NOMO-1 (cell line): ENCODE measurements at regions not wholly inside any gene's neighbourhood (a gene's known extent, or its start where the extent isn't known, plus 50 kb on each side); places are given as distances from the start of the nearest gene placed in this dataset.

Experiments
- DNase-seq, 2 experiments: peaks; one replicate each; lab custom pipeline; 2025; ENCODE audit not compliant: unreplicated experiment in 2 of 2; lab: John Stamatoyannopoulos, UW

GRCh38 chr13:47135800-47136503 is 239.1 kb upstream of the HTR2A start:
- no peak for DNase-seq

DNA sequence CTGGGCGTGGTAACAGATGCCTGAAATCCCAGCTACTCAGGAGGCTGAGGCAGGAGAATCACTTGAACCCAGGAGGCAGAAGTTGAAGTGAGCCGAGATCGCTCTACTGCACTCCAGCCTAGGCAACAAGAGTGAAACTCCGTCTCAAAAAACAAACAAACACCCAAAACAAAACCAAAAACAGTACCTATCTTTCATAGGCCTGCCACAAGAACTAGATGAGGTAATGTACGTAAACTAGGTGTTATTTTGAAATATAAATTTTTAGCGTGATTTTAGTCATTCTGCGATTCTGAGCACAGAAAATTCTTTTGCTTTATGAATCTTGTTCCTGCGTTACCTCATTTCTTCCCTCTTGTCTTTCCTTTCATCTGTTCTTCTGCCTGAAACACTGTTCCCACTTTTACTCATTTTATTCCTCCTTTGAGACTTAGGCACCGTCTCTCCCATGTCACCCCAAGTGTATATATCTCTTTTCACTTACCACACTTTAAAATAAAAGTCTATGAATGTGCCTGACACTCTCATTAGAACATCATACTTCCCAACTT is 238.2 kb upstream of the HTR2A start:
- DNase-seq = no peak

DNA sequence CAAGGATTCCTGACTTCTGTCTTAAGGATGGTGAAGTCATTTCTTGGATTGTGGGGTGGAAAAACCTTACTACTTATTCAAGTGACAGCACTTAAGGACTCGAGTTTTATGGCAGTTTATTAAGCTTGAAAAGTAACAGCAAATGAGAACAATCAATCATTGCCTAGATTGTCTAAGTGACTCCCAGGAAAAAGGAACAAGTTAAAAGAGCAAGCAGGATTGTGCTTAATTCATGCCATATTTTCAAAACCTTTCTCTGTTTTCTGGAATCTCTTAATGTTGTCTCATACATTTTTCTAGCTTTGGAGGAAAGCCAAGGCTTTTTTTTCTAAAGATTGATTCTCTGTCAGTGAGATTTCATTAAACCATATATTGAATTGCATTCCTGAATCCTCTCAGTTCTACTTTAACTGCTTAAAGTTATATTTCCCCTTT is 236.2 kb upstream of the HTR2A start:
- no peak for DNase-seq

- DNase-seq = no peak
These were observed 232.6 kb upstream of the HTR2A start for GRCh38 chr13:47129461-47129860.

- DNase-seq = no peak
These were observed 229.6 kb upstream of the HTR2A start for GRCh38 chr13:47126432-47126831.

GRCh38 chr13:47121092-47121763 is 224.4 kb upstream of the HTR2A start:
- DNase-seq = no peak

DNA sequence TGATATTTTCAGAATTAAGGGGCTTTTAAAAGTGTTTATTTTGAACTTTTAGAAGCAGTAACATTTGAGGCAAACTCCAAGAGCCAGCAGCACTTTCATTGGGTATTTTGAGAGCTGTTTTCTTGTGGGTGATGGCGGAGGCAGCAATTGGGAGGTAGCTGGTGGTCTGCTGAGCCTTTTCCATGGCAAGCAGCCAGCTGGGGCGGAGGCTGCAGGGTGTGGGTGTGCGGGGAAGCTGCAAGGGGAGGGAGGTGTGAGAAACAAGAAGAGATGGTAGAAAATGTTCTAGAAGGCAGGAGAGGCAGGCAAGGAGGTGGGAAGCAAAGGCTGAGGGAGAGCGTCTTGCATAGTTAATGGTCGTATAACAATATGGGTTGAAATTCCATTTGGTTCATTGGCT is 223.4 kb upstream of the HTR2A start:
- no peak for DNase-seq

GRCh38 chr13:47119575-47120235 is 222.9 kb upstream of the HTR2A start:
- no peak for DNase-seq

GRCh38 chr13:47117268-47117667 is 220.4 kb upstream of the HTR2A start:
- no peak for DNase-seq

DNA sequence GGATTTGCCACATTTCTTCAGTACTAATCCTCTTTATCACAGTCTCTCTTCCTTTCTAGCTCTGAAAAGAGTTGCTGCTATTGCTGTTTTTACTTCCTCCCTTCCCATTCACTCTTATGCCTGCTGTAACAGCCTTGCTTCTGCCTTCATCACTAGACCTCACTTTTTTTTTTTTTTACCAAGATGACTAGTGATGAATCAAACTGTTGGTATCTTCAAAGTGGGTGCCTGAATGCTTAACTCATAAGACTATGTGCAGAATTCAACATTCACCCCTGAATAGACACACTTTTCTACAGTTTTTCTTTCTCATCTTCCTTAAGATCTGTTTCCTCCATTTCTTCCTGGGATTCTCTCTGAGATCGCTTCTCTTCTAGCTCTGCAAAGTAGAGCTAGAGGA is 217.2 kb upstream of the HTR2A start:
- DNase-seq = no peak

DNA sequence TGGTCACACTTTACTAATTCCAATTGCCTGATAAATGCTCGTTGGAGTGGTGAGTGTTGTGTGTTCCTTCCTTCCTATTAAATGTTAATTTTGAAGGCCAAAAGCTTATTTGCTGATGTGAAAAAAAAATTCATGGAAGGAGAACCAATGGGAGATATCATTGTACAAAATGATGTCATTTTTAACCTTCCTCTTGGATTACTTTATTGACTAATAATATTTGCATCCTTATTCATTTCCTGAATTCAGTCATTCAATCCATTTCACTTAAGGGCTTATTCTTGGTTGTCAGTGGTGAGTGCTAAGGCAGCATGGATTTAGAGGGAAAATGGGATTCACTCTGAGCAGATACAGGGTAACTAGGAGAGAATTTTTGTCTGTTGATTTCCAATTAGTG is 216.0 kb upstream of the HTR2A start:
- DNase-seq = no peak

GRCh38 chr13:47112205-47112902 is 215.5 kb upstream of the HTR2A start:
- no peak for DNase-seq

DNA sequence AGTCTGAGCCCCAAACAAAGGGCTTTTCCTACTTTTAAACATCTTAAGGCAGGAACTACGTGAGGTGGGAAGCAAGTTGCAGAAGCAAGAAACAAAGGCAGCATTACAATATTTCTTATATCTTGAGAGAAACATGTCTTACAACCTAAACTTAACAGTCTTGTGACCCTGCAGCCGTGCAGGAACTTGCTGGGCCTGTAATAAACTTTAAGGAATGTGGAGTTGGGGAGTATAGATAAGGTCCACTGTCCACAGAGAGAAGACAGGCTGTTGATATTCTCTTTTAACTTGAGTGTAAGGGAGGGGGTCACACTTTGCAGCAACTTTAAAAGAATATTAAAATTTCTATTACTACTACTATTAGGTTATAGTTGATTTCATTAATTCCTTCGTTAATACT is 214.6 kb upstream of the HTR2A start:
- no peak for DNase-seq

DNA sequence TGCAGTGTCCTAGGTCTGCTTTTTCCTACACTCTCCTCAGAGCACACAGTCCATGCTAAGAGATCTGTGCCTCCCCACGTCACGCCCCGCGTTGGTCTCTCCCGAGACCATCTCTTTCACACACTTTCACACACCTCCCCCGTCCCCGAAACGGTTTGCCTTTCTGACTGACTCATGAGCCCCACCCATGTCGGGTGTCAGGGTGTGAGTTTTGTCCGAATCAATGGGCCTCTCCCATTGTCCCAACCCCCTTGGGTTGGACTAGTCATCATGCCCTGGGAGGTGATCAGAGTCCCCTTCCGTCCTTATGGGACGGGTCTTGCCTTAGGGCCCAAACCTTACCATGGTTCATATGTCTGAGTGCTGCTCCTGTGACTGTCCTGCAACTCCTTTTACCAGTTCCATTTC is 214.0 kb upstream of the HTR2A start:
- DNase-seq = no peak

DNA sequence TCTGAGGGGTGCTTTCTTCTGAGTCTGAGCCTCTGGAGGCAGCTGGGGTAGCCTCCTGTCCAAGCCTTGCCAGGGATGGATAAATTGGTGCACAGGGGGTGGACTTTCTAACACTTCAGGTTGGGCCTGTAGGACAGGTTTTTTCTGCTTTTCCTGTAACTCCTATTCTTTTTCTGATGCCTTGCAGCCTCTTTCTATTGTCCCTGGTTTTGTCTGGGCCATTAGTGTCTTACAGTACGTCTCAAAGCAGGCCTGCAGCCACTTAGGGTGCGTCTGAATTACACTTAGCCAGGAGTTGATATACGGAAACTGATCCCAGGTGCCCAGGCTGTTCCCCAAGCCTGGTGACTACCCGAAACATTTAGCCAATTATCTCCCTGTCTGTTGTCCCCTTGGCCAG is 213.3 kb upstream of the HTR2A start:
- DNase-seq = no peak

DNA sequence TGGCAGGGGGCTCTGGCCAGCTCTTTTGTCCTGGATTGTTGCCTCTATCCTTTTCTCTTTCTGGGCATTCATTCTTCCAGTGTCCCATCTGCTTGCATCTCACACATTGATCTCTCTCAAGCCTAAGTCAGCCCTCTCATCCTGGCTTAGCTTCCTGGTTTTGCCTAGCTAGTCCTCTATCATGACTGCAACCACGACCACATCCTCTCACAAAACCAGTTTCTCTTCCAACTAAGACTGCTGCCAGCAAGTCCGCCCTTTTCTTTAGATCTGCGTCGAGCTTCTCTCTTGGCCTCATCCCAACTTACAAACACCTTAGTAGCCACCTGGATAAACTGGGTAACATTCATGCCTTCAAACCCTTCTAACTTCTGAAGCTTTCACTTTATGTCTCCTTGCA is 212.2 kb upstream of the HTR2A start:
- no peak for DNase-seq

GRCh38 chr13:47100214-47100853 is 203.5 kb upstream of the HTR2A start:
- no peak for DNase-seq

DNA sequence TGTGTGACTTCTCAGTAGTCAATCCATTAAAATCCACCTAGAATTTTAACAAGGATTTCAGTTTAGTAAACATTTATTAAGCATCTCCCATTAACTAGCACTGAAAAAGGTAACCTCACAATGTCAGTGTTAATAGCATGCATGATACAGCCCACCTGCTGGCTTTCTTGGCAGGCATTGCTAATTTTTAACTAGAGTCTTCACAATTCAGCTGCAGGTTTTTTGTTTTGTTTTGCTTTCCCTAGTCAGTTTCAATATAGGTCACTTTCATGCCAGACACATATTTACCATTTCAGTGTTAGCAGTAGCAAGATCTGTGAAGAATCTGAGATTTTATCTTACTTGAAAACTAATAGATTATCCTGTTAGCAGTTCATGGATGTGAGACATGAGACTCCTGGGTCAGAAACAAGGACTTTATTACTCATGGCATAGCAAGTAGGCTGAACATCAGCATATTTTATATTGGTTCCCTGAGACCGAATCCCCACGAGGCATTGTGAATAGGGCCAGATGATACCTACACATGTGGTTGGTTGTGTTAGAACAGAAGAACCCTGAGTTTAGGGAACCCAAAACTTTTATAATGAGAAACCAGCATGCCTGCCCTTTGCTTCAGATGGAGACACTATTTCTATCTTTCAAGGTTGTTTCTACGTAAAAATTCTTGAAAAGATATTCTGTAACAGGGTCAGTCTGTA is 198.0 kb upstream of the HTR2A start:
- DNase-seq = no peak

- DNase-seq = no peak
These were observed 195.3 kb upstream of the HTR2A start for GRCh38 chr13:47092202-47092601.

DNA sequence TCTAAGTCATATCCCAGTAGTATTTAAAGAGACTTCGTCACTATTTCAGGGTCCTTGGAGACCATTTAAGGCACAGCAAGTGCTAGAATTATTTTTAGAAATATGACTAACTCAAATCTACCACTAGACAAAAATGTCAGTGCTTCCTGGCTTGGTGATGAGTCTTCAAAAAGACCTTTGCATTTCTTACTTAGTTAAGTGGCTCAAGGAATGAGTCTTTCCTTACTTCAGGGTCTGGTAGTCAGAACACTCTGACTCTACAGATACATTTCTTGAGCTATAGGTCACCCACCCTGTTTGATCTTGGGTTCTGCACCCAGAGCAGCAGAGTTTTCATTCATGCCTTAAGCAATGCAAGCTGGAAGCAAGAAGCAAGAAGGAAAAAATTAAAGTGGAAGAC is 191.0 kb upstream of the HTR2A start:
- no peak for DNase-seq
